GM12891 (cell line): ENCODE measurements at regions not wholly inside any gene's neighbourhood (a gene's known extent, or its start where the extent isn't known, plus 50 kb on each side); places are given as distances from the start of the nearest gene placed in this dataset.
"Not testable (repeated sequence)": the region's sequence is repeated elsewhere in the genome, so short reads cannot be mapped to it uniquely, and the experiment has no call there.

Experiments used
- DNase-seq: peaks from one replicate; pipeline ENCODE4 v3.0.0; 2011; ENCODE audit warnings: low spot score; ENCODE audit not compliant: insufficient read length
- FAIRE-seq: peaks from 2 replicates; lab custom pipeline; 2011; peaks lifted over from hg19 to GRCh38; lab: Jason Lieb, UNC
- PAX5 ChIP-seq: IDR thresholded peaks from 2 replicates; pipeline ENCODE4 v1.6.1; 2011; ENCODE audit warnings: low read length, moderate library complexity, mild to moderate bottlenecking; ENCODE audit not compliant: insufficient read depth, severe bottlenecking
- POLR2A ChIP-seq: IDR thresholded peaks from 2 replicates; pipeline ENCODE4 v1.6.1; 2011; ENCODE audit warnings: low read depth, low read length, control low read depth
- POLR2AphosphoS5 ChIP-seq: IDR thresholded peaks from 2 replicates; pipeline ENCODE4 v1.6.1; 2011; ENCODE audit warnings: low read depth, low read length, control low read depth
- POU2F2 ChIP-seq: IDR thresholded peaks from 2 replicates; pipeline ENCODE4 v1.6.1; 2011; ENCODE audit warnings: low read depth, mild to moderate bottlenecking, control low read depth, low read length, moderate library complexity
- SPI1 ChIP-seq: IDR thresholded peaks from 2 replicates; pipeline ENCODE4 v1.6.1; 2011; ENCODE audit warnings: low read depth, low read length, control low read depth
- TAF1 ChIP-seq: IDR thresholded peaks from 2 replicates; pipeline ENCODE4 v1.6.1; 2011; ENCODE audit warnings: low read depth, low read length, control low read depth

GRCh38 chr5:18789218-18789998 lies 1155.1 kb downstream of the TAF11L14 start:
- TF ChIP-seq SPI1 (no peak), POLR2AphosphoS5 (no peak), PAX5 (no peak), TAF1 (no peak), POU2F2 (no peak), POLR2A (no peak)
- DNase-seq (no peak), FAIRE-seq (no peak)

- DNase-seq (no peak), FAIRE-seq (no peak)
- TF ChIP-seq TAF1 = no peak
- no peak for TF ChIP-seq PAX5
- TF ChIP-seq POU2F2 = no peak
- TF ChIP-seq SPI1 = no peak
- no peak for TF ChIP-seq POLR2A
- TF ChIP-seq POLR2AphosphoS5 = no peak
These were observed 1157.9 kb downstream of the TAF11L14 start for GRCh38 chr5:18792145-18792544.

GRCh38 chr5:18797222-18797621 lies 1163.0 kb downstream of the TAF11L14 start:
- FAIRE-seq = no peak
- TF ChIP-seq SPI1 (no peak), POU2F2 (no peak), PAX5 (no peak), TAF1 (no peak), POLR2A (no peak), POLR2AphosphoS5 (no peak)
- no peak for DNase-seq

DNA sequence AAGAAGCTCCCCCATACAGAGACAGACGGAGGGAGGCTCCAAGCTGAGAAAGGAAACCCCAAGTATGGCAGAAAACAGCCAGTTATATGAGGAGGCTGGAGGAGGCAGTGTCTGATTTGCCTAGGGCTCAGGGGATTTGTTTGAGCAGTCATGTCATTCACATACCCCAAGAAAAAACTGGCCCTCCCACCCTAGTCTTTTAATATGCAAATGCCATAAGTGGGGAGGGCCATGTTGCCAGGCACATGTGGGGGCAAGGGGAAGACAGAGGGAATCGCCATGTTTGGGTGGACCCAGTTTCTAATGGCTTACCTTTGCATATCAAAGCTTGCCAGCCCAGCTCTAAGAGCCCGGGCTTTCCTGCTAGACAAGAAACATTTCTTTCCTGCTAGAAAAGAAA lies 1163.8 kb downstream of the TAF11L14 start:
- no peak for FAIRE-seq
- TF ChIP-seq TAF1 (no peak), SPI1 (no peak), POLR2A (no peak), POU2F2 (no peak), PAX5 (no peak), POLR2AphosphoS5 (no peak)
- no peak for DNase-seq

DNA sequence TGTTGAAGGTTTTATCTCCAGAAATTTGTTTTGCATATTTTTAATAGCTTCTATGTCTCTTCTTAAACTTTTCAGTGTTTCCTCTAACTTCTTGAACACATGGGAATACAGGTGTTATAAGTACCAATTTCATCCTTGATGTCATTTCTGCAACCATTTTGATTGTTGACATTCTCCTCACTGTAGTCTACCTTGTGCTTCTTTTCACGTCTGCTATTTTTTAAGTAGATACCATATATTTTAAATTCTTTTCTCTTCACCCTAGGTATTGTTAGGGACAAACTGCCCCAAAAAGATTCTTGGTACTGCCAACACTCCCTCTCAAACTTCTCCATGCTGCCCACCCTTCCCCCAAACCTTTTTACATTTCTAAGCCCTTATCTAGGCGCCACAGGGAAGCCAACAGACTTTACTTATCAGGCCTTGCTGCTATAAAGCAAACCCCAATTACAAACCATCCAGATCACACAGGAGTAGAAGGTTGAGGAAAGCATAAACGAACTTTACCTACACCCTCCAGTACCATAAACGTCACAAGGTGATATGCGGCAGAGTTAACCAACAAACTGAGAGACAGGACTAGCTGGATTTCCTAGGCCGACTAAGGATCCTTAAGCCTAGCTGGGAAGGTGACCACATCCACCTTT lies 1165.3 kb downstream of the TAF11L14 start:
- TF ChIP-seq TAF1 (no peak), POLR2AphosphoS5 (no peak), POU2F2 (no peak), POLR2A (no peak), PAX5 (no peak), SPI1 (no peak)
- DNase-seq (no peak), FAIRE-seq (no peak)

GRCh38 chr5:18800293-18801025 lies 1166.2 kb downstream of the TAF11L14 start:
- DNase-seq (no peak), FAIRE-seq (no peak)
- TF ChIP-seq PAX5 (no peak), TAF1 (no peak)

DNA sequence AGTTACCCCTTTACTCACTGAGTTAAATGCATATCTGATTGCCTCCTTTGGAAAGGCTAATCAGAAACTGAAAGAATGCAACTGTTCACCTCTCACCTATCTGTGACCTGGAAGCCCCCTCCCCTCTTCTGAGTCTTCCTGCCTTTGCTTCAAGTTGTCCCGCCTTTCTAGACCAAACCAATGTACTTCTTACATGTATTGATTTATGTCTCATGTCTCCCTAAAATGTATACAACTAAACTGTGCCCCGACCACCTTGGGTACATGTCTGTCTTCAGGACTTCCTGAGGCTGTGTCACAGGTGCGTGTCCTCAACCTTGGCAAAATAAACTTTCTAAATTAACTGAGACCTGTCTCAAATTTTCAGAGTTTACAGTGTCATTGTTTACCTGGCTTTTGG lies 1167.2 kb downstream of the TAF11L14 start:
- DNase-seq = not testable (repeated sequence)
- peak; percentile 9 for FAIRE-seq

DNA sequence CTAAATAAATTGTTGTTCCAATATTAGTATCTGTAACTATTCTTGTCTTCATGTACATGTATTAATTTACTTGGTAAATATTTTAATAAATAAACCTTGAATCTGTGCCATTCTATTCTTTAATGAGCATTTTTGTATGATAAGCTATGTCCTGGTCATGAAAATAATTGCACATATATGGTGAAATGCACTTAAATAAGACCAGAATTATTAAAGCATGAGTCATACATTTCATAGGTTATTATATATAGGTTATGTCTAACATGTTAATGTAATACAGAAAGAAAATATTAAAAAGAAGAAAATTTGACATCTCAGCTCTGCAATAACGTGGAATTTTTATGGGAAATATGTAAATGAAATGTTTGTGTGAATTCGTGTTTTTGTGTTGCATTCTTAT lies 1168.1 kb downstream of the TAF11L14 start:
- TF ChIP-seq POLR2AphosphoS5 = no peak
- TF ChIP-seq SPI1 = no peak
- TF ChIP-seq PAX5 = no peak
- TF ChIP-seq POU2F2 = no peak
- no peak for TF ChIP-seq POLR2A
- TF ChIP-seq TAF1 = no peak
- DNase-seq = no peak
- FAIRE-seq = no peak

- DNase-seq (no peak), FAIRE-seq (no peak)
- TF ChIP-seq TAF1 = no peak
- TF ChIP-seq PAX5 = no peak
- no peak for TF ChIP-seq POU2F2
- no peak for TF ChIP-seq SPI1
- TF ChIP-seq POLR2A = no peak
- no peak for TF ChIP-seq POLR2AphosphoS5
These were observed 1171.1 kb downstream of the TAF11L14 start for GRCh38 chr5:18805376-18805775.
